ENCODE measurements at regions not wholly inside any gene's neighbourhood (a gene's known extent, or its start where the extent isn't known, plus 50 kb on each side); places are given as distances from the start of the nearest gene placed in this dataset.

DNA sequence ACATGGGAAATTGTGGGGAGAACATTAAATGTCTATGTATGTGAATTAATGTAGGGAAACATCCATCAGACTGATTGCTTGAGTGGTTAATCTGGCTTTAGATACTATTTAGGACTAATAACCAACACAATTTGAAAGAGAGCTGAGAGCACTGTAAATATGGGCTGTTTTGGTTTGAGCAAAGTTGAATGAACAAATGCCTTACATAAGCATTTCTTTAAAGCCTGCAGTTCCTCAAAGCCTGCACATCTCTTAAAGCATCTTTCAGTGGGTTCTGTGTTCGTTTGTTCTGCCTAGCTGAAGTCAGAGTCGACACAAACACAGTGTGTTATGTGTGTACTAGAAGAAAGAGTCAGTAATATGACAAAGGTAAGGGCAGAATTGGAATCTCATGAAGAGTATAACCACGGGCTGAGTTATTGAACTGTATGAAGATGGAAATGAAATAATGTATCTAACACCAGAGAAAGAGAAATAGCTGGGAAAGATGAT is 350.0 kb downstream of the SIPA1L2 start:
- dilution Hi-C loops (cut with MboI; ENCODE audit: extremely low pct_ligation_motif_present, low sequenced_read_pairs) = no loop called here
- Histone ChIP-seq H2AFZ (ENCODE audit: control insufficient read depth, low read length) (no peak overlapping the region), H3K4me3 (ENCODE audit: control insufficient read depth in 2 of 3, extremely low read depth in 1 of 3, insufficient read depth in 2 of 3, low read depth in 1 of 3, low read length in 3 of 3) (no peak overlapping the region), H3K4me1 (ENCODE audit: control insufficient read depth, extremely low read depth, insufficient read depth, low read length) (peaks cover 11% of the 10 kb centered on the region), H3K79me2 (ENCODE audit: control insufficient read depth, insufficient read depth, low read length) (no peaks in the 10 kb centered on the region), H3K9me3 (ENCODE audit: control insufficient read depth, low read depth, low read length) (no peaks in the 10 kb centered on the region), H3K9me1 (ENCODE audit: control insufficient read depth, extremely low read depth, insufficient read depth, low read length) (no peaks in the 10 kb centered on the region), H4K20me1 (ENCODE audit: control insufficient read depth, extremely low read depth, insufficient read depth, low read length) (no peaks in the 10 kb centered on the region), H3K36me3 (ENCODE audit: control insufficient read depth in 2 of 2, extremely low read depth in 1 of 2, insufficient read depth in 2 of 2, low read length in 2 of 2) (no peaks in the 10 kb centered on the region), H3K4me2 (ENCODE audit: control insufficient read depth, extremely low read depth, insufficient read depth, low read depth, low read length) (no peak overlapping the region), H3K9ac (ENCODE audit: control insufficient read depth, extremely low read depth, insufficient read depth, low read length) (no peak overlapping the region), H3K27me3 (ENCODE audit: control insufficient read depth, extremely low read depth, insufficient read depth, low read length) (peaks cover 3% of the 10 kb centered on the region), H3K27ac (ENCODE audit: control insufficient read depth, insufficient read depth, low read length) (no peak overlapping the region)
- DNase-seq (ENCODE audit: low read depth, low spot score) = no peak
- TF ChIP-seq EZH2 (IDR thresholded peaks at IDR 0.05; ENCODE audit: low read length) = no peak
- TF ChIP-seq, protein P1, sequence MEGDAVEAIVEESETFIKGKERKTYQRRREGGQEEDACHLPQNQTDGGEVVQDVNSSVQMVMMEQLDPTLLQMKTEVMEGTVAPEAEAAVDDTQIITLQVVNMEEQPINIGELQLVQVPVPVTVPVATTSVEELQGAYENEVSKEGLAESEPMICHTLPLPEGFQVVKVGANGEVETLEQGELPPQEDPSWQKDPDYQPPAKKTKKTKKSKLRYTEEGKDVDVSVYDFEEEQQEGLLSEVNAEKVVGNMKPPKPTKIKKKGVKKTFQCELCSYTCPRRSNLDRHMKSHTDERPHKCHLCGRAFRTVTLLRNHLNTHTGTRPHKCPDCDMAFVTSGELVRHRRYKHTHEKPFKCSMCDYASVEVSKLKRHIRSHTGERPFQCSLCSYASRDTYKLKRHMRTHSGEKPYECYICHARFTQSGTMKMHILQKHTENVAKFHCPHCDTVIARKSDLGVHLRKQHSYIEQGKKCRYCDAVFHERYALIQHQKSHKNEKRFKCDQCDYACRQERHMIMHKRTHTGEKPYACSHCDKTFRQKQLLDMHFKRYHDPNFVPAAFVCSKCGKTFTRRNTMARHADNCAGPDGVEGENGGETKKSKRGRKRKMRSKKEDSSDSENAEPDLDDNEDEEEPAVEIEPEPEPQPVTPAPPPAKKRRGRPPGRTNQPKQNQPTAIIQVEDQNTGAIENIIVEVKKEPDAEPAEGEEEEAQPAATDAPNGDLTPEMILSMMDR (optimal IDR thresholded peaks at IDR 0.05 in 1 of 3, IDR thresholded peaks at IDR 0.05 in 1 of 3, conservative IDR thresholded peaks at IDR 0.05 in 1 of 3; ENCODE audit: extremely low read depth in 1 of 3, insufficient read depth in 2 of 3, low read length in 3 of 3) = no peak
- no peak for FAIRE-seq

- Histone ChIP-seq H4K20me1 (ENCODE audit: control insufficient read depth, extremely low read depth, insufficient read depth, low read length) (no peaks in the 10 kb centered on the region), H3K9me3 (ENCODE audit: control insufficient read depth, low read depth, low read length) (no peaks in the 10 kb centered on the region), H3K27me3 (ENCODE audit: control insufficient read depth, extremely low read depth, insufficient read depth, low read length) (peaks cover 3% of the 10 kb centered on the region), H3K4me3 (ENCODE audit: control insufficient read depth in 2 of 3, extremely low read depth in 1 of 3, insufficient read depth in 2 of 3, low read depth in 1 of 3, low read length in 3 of 3) (no peak overlapping the region), H2AFZ (ENCODE audit: control insufficient read depth, low read length) (no peak overlapping the region), H3K36me3 (ENCODE audit: control insufficient read depth in 2 of 2, extremely low read depth in 1 of 2, insufficient read depth in 2 of 2, low read length in 2 of 2) (no peaks in the 10 kb centered on the region), H3K27ac (ENCODE audit: control insufficient read depth, insufficient read depth, low read length) (no peak overlapping the region), H3K9me1 (ENCODE audit: control insufficient read depth, extremely low read depth, insufficient read depth, low read length) (no peaks in the 10 kb centered on the region), H3K4me1 (ENCODE audit: control insufficient read depth, extremely low read depth, insufficient read depth, low read length) (peaks cover 11% of the 10 kb centered on the region), H3K79me2 (ENCODE audit: control insufficient read depth, insufficient read depth, low read length) (no peaks in the 10 kb centered on the region), H3K4me2 (ENCODE audit: control insufficient read depth, extremely low read depth, insufficient read depth, low read depth, low read length) (no peak overlapping the region), H3K9ac (ENCODE audit: control insufficient read depth, extremely low read depth, insufficient read depth, low read length) (no peak overlapping the region)
- dilution Hi-C loops (cut with MboI; ENCODE audit: extremely low pct_ligation_motif_present, low sequenced_read_pairs) = no loop called here
- FAIRE-seq = no peak
- TF ChIP-seq EZH2 (IDR thresholded peaks at IDR 0.05; ENCODE audit: low read length) = no peak
- TF ChIP-seq, protein P1 (optimal IDR thresholded peaks at IDR 0.05 in 1 of 3, IDR thresholded peaks at IDR 0.05 in 1 of 3, conservative IDR thresholded peaks at IDR 0.05 in 1 of 3; ENCODE audit: extremely low read depth in 1 of 3, insufficient read depth in 2 of 3, low read length in 3 of 3) = no peak
- no peak for DNase-seq (ENCODE audit: low read depth, low spot score)
These were observed 351.0 kb downstream of the SIPA1L2 start for GRCh38 chr1:232278925-232279324.

Measured in keratinocyte (primary cell).